ENCODE measurements at regions not wholly inside any gene's neighbourhood (a gene's known extent, or its start where the extent isn't known, plus 50 kb on each side); places are given as distances from the start of the nearest gene placed in this dataset.

GRCh38 chr2:211077216-211077767 is 520.9 kb downstream of the CPS1 start:
- no peak overlapping the region for H3K4me2 ChIP-seq (ENCODE audit: low read length)
- no peaks in the 10 kb centered on the region for H3K4me1 ChIP-seq (ENCODE audit: control insufficient read depth in 1 of 2, insufficient read depth in 2 of 2, low read length in 2 of 2)
- no TSS peak for BruUV-seq (replicated peaks)
- no peaks in the 10 kb centered on the region for H3K9me3 ChIP-seq (ENCODE audit: control insufficient read depth in 1 of 2, insufficient read depth in 1 of 2, low read depth in 1 of 2, low read length in 2 of 2)
- no peaks in the 10 kb centered on the region for H4K20me1 ChIP-seq (ENCODE audit: insufficient read depth)
- no peak overlapping the region for H3K9ac ChIP-seq (ENCODE audit: low read length)
- TF ChIP-seq SRF (IDR thresholded peaks at IDR 0.05; ENCODE audit: low read depth) (no peak), POLR2AphosphoS5 (IDR thresholded peaks at IDR 0.05; ENCODE audit: low read depth, low read length) (no peak), POLR2A (IDR thresholded peaks at IDR 0.05; ENCODE audit: borderline replicate concordance, extremely low read depth, insufficient read depth, insufficient read length) (no peak), ZFX (IDR thresholded peaks at IDR 0.05) (no peak), EGR1 (IDR thresholded peaks at IDR 0.05; ENCODE audit: low read depth) (no peak), RAD21 (IDR thresholded peaks at IDR 0.05; ENCODE audit: low read depth) (no peak), MAX (IDR thresholded peaks at IDR 0.05) (no peak), ATF3 (IDR thresholded peaks at IDR 0.05) (no peak), YY1 (IDR thresholded peaks at IDR 0.05; ENCODE audit: extremely low read depth, insufficient replicate concordance, low read depth, low read length) (no peak), CEBPB (IDR thresholded peaks at IDR 0.05; ENCODE audit: low read depth) (no peak), ZBTB33 (IDR thresholded peaks at IDR 0.05; ENCODE audit: extremely low read depth, insufficient replicate concordance, low read length) (no peak), SIN3A (IDR thresholded peaks at IDR 0.05; ENCODE audit: low read depth) (no peak), EZH2 (IDR thresholded peaks at IDR 0.05) (no peak), ELF1 (IDR thresholded peaks at IDR 0.05; ENCODE audit: borderline replicate concordance, low read depth) (no peak), ZNF274 (IDR thresholded peaks at IDR 0.05; ENCODE audit: low read depth, low read length) (no peak), CTCF (IDR thresholded peaks at IDR 0.05 in 2 of 3, conservative IDR thresholded peaks at IDR 0.05 in 1 of 3; ENCODE audit: borderline replicate concordance in 1 of 3, insufficient read depth in 1 of 3, low read depth in 2 of 3, low read length in 2 of 3) (no peak), REST (IDR thresholded peaks at IDR 0.05; ENCODE audit: low read depth) (no peak), SP1 (IDR thresholded peaks at IDR 0.05; ENCODE audit: low read depth) (no peak), FOSL1 (IDR thresholded peaks at IDR 0.05; ENCODE audit: low read depth) (no peak)
- CTCF ChIA-PET: no interaction called here
- no peaks in the 10 kb centered on the region for H3K9me2 ChIP-seq (ENCODE audit: insufficient read depth)
- H2AFZ ChIP-seq (ENCODE audit: low read depth, low read length, poor library complexity, severe bottlenecking): no peak overlapping the region
- RAD21 ChIA-PET (ENCODE audit: low non-redundant PET in 1 of 2, low total read pairs in 2 of 2, uncharacterized antibody in 2 of 2, unreplicated experiment in 2 of 2): no interaction called here
- ATAC-seq (no peak), DNase-seq (ENCODE audit: low read depth, low spot score) (no peak)
- no peaks in the 10 kb centered on the region for H3K79me2 ChIP-seq (ENCODE audit: insufficient read depth, low read length)
- POLR2A ChIA-PET: no interaction called here
- H3K27ac ChIP-seq (ENCODE audit: low read depth, low read length): no peak overlapping the region
- no peak overlapping the region for H3K4me3 ChIP-seq (replicated peaks in 1 of 2; ENCODE audit: low read depth in 1 of 2, low read length in 2 of 2)
- no peaks in the 10 kb centered on the region for H3K27me3 ChIP-seq (ENCODE audit: insufficient read depth, low read length)
- intact Hi-C loops (cut with micrococcal nuclease): no loop called here
- no peaks in the 10 kb centered on the region for H3K36me3 ChIP-seq (ENCODE audit: control insufficient read depth in 1 of 2, insufficient read depth in 2 of 2, low read length in 2 of 2)

All from HCT116 (cell line).